ENCODE measurements at regions not wholly inside any gene's neighbourhood (a gene's known extent, or its start where the extent isn't known, plus 50 kb on each side); places are given as distances from the start of the nearest gene placed in this dataset.

GRCh38 chr4:23504083-23504482 is 385.8 kb downstream of the PPARGC1A start:
- TF ChIP-seq POLR2A (IDR thresholded peaks at IDR 0.05) (no peak), EP300 (IDR thresholded peaks at IDR 0.05) (no peak), CTCF (IDR thresholded peaks at IDR 0.05) (no peak)
